NOMO-1 treated with DMSO at 0.1 percent for 48 hours (cell line): ENCODE measurements at regions not wholly inside any gene's neighbourhood (a gene's known extent, or its start where the extent isn't known, plus 50 kb on each side); places are given as distances from the start of the nearest gene placed in this dataset.
"Not testable (repeated sequence)": the region's sequence is repeated elsewhere in the genome, so short reads cannot be mapped to it uniquely, and the experiment has no call there.

Source experiments
- DNase-seq: peaks from one replicate; lab custom pipeline; 2025; ENCODE audit not compliant: unreplicated experiment; lab: John Stamatoyannopoulos, UW

GRCh38 chr11:37840345-37840744 lies 1242.3 kb upstream of the RAG2 start:
- not testable (repeated sequence) for DNase-seq

- DNase-seq: peak; percentile 12
These were observed 1232.5 kb upstream of the RAG2 start for GRCh38 chr11:37830529-37830928.

- DNase-seq: no peak
These were observed 1219.8 kb upstream of the RAG2 start for GRCh38 chr11:37817727-37818270.

GRCh38 chr11:37812281-37812880 lies 1214.3 kb upstream of the RAG2 start:
- no peak for DNase-seq

GRCh38 chr11:37811349-37811748 lies 1213.3 kb upstream of the RAG2 start:
- DNase-seq: no peak

GRCh38 chr11:37804666-37805065 lies 1206.6 kb upstream of the RAG2 start:
- no peak for DNase-seq

- DNase-seq: no peak
These were observed 1190.3 kb upstream of the RAG2 start for GRCh38 chr11:37788141-37788877.

- no peak for DNase-seq
These were observed 1188.2 kb upstream of the RAG2 start for GRCh38 chr11:37786214-37786755.

GRCh38 chr11:37774441-37774840 lies 1176.4 kb upstream of the RAG2 start:
- no peak for DNase-seq

- no peak for DNase-seq
These were observed 1172.1 kb upstream of the RAG2 start for GRCh38 chr11:37770145-37770544.

- no peak for DNase-seq
These were observed 1164.0 kb upstream of the RAG2 start for GRCh38 chr11:37762079-37762478.

GRCh38 chr11:37755521-37755920 lies 1157.5 kb upstream of the RAG2 start:
- no peak for DNase-seq

- DNase-seq: no peak
These were observed 1150.6 kb upstream of the RAG2 start for GRCh38 chr11:37748641-37749040.

GRCh38 chr11:37747121-37747520 lies 1149.1 kb upstream of the RAG2 start:
- no peak for DNase-seq

GRCh38 chr11:37727371-37727770 lies 1129.3 kb upstream of the RAG2 start:
- DNase-seq: no peak

GRCh38 chr11:37724315-37724714 lies 1126.3 kb upstream of the RAG2 start:
- DNase-seq: no peak

- DNase-seq: no peak
These were observed 1123.4 kb upstream of the RAG2 start for GRCh38 chr11:37721485-37721884.

GRCh38 chr11:37718431-37718999 lies 1120.5 kb upstream of the RAG2 start:
- DNase-seq: no peak

- DNase-seq: no peak
These were observed 1114.2 kb upstream of the RAG2 start for GRCh38 chr11:37712251-37712650.

GRCh38 chr11:37710031-37710430 lies 1112.0 kb upstream of the RAG2 start:
- DNase-seq: no peak

GRCh38 chr11:37704791-37705190 lies 1106.8 kb upstream of the RAG2 start:
- peak; percentile 15 for DNase-seq

- DNase-seq: no peak
These were observed 1101.6 kb upstream of the RAG2 start for GRCh38 chr11:37699644-37700043.
